SJCRH30 (cell line): ENCODE measurements at regions not wholly inside any gene's neighbourhood (a gene's known extent, or its start where the extent isn't known, plus 50 kb on each side); places are given as distances from the start of the nearest gene placed in this dataset.

Experiments
- DNase-seq, 2 experiments: peaks; one replicate each; pipeline ENCODE4 v3.0.0-alpha.2; 2015 to 2020
- H3K27ac ChIP-seq: fragments of 250-450 bp; sonication (Bioruptor Pico); 2 replicates; pipeline ENCODE4 v1.5.1; 2020; ENCODE audit warnings: mild to moderate bottlenecking, moderate library complexity
- H3K27me3 ChIP-seq: fragments of 250-450 bp; sonication (Bioruptor Pico); 2 replicates; pipeline ENCODE4 v1.5.1; 2020; ENCODE audit warnings: mild to moderate bottlenecking, moderate library complexity
- H3K36me3 ChIP-seq: fragments of 250-450 bp; sonication (Bioruptor Pico); 2 replicates; pipeline ENCODE4 v1.5.1; 2020; ENCODE audit warnings: mild to moderate bottlenecking, moderate library complexity
- H3K4me1 ChIP-seq: fragments of 250-450 bp; sonication (Bioruptor Pico); 2 replicates; pipeline ENCODE4 v1.5.1; 2020; ENCODE audit warnings: mild to moderate bottlenecking, moderate library complexity
- H3K4me3 ChIP-seq: fragments of 250-450 bp; sonication (Bioruptor Pico); 2 replicates; pipeline ENCODE4 v1.5.1; 2020; ENCODE audit warnings: mild to moderate bottlenecking, moderate library complexity
- H3K9me3 ChIP-seq: fragments of 250-450 bp; sonication (Bioruptor Pico); replicated peaks from 2 replicates; pipeline ENCODE4 v1.5.1; 2020; ENCODE audit warnings: mild to moderate bottlenecking, moderate library complexity

DNA sequence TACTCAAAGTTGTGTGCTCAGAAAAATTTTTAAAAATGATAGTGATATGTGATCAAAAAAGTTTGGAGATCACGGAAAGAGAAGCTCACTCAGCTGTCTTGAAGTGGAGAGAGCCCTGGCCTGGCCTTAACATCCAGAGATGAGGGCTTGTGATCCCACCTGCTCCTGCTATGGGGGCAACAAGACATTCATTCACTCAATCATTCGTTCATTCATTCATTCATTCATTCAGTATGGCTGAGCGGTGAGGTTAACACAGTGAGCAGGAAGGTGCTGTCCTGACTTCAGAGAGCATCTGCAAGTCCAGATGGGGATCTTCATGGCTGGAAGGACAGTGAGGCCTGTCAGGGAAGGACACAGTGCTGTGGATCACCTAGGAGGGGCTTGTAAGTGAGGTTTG is 112.3 kb downstream of the SLC25A47 start:
- H3K4me3 ChIP-seq: no peak overlapping the region
- H3K9me3 ChIP-seq: no peaks in the 10 kb centered on the region
- peaks cover 3% of the 10 kb centered on the region; the same call in 1 of the 2 replicates for H3K4me1 ChIP-seq
- no peak overlapping the region for H3K27ac ChIP-seq
- H3K36me3 ChIP-seq: no peaks in the 10 kb centered on the region
- H3K27me3 ChIP-seq: no peaks in the 10 kb centered on the region
- DNase-seq: no peak

DNA sequence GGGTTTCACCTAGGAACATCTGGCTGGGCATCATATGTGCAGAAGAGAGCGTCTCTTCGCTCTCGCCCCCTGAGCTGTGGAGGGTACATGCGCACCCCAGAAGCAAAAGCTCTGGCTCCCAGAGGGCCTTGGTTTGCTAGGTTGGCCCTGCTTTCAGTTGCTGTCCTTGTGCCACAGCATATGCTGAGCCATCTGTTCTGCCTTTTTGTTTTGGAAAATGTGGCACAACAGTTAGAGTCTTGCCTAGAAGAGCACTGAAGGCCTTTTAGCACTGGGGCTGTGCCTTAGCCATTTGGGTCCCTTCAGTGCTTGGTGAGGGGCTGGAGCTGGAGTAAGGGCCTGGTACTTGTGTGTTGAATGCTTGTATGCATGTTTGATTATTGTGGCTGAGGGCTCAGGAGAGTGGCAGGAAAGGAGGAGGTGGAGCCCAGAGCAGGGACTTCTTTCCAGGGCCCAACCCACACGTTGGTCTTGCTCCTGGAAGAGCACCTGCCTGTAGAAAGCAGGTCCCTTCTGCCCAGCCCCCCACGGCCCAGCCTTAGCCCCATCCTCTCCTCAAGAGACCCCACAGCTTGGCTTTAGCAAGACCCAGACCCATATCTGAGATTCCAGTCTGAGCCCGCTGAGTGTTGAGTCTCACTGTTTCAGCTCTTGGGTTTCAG is 113.7 kb downstream of the SLC25A47 start:
- Histone ChIP-seq H3K36me3 (no peaks in the 10 kb centered on the region), H3K4me1 (peaks cover 12% of the 10 kb centered on the region), H3K9me3 (no peaks in the 10 kb centered on the region), H3K4me3 (no peak overlapping the region), H3K27ac (no peak overlapping the region), H3K27me3 (no peaks in the 10 kb centered on the region)
- no peak for DNase-seq

DNA sequence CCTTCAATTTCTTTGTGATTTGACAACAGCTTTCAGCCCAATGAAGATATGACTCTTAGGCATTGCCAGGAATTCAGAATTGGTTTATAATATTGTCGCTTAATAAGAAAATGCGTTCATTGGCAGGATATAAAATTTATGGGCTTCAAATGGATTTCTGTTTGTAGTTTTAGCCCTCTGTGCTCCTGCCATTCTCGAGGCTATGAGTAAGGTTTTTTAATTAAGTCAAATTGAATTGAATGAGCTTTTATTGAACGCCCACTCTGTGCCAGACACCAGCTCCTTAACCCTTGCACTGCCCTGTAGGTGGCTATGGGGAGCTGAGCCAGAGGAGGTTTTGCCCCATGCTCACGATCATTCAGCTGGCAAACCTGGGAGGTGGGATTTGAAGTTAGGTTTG is 115.1 kb downstream of the SLC25A47 start:
- no peaks in the 10 kb centered on the region for H3K36me3 ChIP-seq
- peaks cover 12% of the 10 kb centered on the region for H3K4me1 ChIP-seq
- no peaks in the 10 kb centered on the region for H3K27me3 ChIP-seq
- no peak for DNase-seq
- H3K4me3 ChIP-seq: no peak overlapping the region
- H3K27ac ChIP-seq: no peak overlapping the region
- no peaks in the 10 kb centered on the region for H3K9me3 ChIP-seq

DNA sequence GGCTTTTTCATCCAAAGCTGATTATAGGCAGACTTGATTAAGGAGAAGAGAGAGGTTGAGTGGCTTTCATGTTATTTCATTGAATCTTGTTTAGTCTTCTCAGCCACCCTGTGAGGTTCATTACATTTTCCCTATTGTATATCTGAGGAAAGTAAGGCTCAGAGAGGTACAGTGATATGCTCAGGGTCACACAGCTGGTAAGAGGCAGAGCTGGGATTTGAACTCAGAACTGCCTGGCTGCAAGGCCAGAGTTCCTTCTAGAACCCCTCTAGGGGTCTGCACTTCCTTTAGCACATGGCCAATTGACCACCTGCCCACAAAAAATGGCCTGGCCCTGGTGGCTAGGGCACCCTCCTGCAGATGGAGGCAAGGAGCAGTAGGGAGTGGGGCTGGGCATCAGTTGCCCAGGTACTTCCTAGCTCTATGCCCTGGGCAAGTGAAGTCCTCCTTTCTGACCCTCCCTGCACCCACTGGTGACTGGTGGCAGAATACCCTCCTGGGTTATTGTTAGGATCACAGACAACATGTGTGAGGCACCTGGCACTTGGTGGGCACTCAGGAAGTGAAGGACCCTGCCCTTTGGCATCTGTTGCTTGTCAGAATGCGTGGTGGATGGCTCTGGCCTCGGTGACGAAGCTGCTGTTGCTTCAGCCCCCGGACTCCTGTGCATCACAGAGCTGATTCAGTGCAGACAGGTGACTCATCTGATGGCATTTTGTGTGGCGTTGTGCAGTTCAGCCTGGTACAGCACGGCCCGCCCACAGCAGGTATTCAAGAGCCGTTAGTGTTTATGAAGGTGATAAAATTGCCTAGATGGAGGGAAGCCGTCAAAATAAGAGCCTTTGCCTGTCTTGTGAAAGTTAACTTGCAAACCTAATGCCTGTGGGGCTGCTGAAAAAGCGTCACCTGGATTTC is 115.8 kb downstream of the SLC25A47 start:
- H3K9me3 ChIP-seq: no peaks in the 10 kb centered on the region
- H3K27ac ChIP-seq: no peak overlapping the region
- H3K36me3 ChIP-seq: no peaks in the 10 kb centered on the region
- peaks cover 12% of the 10 kb centered on the region for H3K4me1 ChIP-seq
- no peaks in the 10 kb centered on the region for H3K27me3 ChIP-seq
- DNase-seq: no peak
- no peak overlapping the region for H3K4me3 ChIP-seq

DNA sequence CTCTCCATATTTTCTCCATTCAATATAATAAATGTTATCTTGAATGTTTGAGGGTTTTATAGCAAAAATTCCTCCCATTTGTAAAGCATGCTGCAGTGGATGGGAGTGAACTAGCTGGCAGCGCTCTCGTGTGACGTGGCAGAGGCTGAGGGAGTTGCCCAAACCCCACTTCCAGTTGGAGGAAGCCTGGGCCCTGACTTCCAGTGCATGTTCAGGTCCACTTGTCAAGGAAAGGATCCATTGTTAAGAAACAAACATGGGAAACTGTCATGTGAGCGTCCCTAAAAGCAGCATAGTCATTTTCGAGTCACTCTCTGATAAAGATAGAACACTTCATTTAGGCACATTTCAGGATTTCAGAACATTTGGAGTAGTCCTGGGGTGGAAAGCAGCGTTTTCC is 116.6 kb downstream of the SLC25A47 start:
- H3K36me3 ChIP-seq: no peaks in the 10 kb centered on the region
- no peak for DNase-seq
- no peak overlapping the region for H3K27ac ChIP-seq
- no peak overlapping the region for H3K4me3 ChIP-seq
- H3K9me3 ChIP-seq: no peaks in the 10 kb centered on the region
- no peaks in the 10 kb centered on the region for H3K27me3 ChIP-seq
- H3K4me1 ChIP-seq: peaks cover 12% of the 10 kb centered on the region

DNA sequence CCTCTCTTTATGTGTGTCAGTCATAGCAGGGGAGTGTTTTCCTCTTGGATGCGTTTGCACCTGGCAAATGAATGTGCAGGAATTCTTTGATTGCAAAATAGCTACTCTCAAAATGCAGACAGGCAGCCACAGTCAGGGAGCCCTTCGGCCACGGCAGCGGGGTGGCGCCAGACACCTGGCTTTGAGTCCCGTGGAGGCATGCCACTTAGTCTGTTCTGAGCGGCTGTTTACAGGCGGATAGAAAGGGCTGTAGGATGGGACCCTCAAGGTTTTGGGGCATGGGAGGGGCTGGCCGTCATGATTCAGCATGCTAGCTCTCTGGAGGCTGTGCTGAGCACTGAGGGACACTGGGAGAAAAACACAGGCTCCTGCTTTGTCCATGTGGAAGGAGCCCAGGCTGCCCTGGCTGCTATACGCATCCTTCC is 117.1 kb downstream of the SLC25A47 start:
- Histone ChIP-seq H3K36me3 (no peaks in the 10 kb centered on the region), H3K27ac (no peak overlapping the region), H3K4me3 (no peak overlapping the region), H3K9me3 (no peaks in the 10 kb centered on the region), H3K4me1 (peaks cover 12% of the 10 kb centered on the region), H3K27me3 (no peaks in the 10 kb centered on the region)
- peak; percentile 65 to 73 for DNase-seq

DNA sequence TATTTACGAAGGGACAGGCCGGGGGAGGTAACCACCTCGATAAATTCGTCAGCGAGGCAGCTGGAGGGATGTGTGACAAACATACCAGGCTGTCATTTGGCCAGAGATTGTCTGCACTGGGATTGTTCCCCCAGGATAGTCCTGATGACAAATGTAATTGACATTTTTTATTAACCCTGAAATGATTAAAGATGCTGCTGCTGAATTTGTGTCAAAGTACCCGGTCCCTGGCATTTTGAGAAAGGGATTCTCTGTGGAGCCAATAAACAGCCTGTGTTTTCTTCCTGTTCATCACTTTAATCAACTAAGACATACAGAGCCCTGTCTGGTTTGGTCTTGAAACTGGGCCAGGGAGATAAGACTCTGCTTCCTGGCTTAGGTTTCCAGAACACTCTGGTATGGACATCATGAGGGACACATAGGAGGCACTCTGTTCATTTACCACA is 117.6 kb downstream of the SLC25A47 start:
- H3K9me3 ChIP-seq: no peaks in the 10 kb centered on the region
- H3K36me3 ChIP-seq: no peaks in the 10 kb centered on the region
- peaks cover 12% of the 10 kb centered on the region for H3K4me1 ChIP-seq
- DNase-seq: no peak
- no peak overlapping the region for H3K4me3 ChIP-seq
- no peak overlapping the region for H3K27ac ChIP-seq
- H3K27me3 ChIP-seq: no peaks in the 10 kb centered on the region

DNA sequence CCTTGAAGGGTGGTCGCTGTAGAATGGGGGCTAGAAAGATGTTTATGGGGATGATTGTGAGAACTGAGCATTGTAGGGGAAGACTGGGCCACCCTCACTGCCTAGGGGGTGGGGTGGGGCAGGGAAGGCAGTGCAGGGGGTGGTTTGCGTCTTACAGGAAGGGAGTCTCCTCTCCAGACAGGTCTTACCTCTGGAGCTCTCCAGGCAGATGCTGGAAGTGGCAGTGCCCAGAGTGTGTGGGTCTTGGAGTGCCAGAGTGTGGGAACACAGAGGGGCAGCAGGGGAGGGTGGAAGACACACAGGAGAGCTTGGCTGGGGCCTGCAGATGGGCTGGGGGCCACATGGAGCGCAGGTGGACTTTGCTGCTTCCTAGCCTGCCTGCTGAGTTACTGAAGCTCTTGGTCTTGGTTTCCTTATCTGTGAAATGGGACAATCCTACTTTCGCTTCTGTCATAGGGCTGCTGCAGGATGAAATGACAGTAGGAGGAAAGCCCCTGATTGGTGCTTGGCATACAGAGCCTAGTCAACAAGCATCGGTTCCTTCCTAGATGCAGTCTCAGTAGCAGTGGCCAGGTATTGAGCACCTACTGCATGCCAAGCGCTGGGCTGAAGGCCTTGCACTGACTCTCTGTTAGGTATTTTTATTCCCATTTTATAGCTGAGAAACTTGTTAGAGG is 118.3 kb downstream of the SLC25A47 start:
- H3K4me3 ChIP-seq: no peak overlapping the region
- peaks cover 12% of the 10 kb centered on the region for H3K4me1 ChIP-seq
- H3K27me3 ChIP-seq: no peaks in the 10 kb centered on the region
- DNase-seq: no peak
- H3K9me3 ChIP-seq: no peaks in the 10 kb centered on the region
- no peaks in the 10 kb centered on the region for H3K36me3 ChIP-seq
- no peak overlapping the region for H3K27ac ChIP-seq

DNA sequence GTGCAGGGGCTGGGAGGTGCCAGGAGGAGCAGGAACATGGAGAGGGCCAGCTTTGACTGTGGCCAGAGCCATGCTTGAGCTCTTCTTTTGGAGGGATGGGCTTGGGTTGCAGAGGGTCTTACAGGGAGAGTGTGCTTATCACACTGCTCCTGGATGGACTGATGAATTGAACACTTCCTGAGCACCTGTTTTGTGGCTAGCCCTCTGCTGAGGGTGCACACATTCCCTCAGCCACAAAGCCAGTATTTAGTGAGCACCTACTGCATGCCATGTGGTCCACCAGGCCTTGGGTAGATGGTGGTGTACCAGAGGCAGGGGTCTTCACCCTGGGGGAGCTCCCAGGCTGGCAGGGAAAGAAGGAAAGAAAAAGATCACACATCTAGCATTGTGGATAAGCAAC is 118.9 kb downstream of the SLC25A47 start:
- no peaks in the 10 kb centered on the region for H3K27me3 ChIP-seq
- H3K36me3 ChIP-seq: no peaks in the 10 kb centered on the region
- DNase-seq: peak in 1 of 2 experiments; percentile 14
- no peak overlapping the region for H3K27ac ChIP-seq
- peaks cover 12% of the 10 kb centered on the region for H3K4me1 ChIP-seq
- no peaks in the 10 kb centered on the region for H3K9me3 ChIP-seq
- H3K4me3 ChIP-seq: no peak overlapping the region

DNA sequence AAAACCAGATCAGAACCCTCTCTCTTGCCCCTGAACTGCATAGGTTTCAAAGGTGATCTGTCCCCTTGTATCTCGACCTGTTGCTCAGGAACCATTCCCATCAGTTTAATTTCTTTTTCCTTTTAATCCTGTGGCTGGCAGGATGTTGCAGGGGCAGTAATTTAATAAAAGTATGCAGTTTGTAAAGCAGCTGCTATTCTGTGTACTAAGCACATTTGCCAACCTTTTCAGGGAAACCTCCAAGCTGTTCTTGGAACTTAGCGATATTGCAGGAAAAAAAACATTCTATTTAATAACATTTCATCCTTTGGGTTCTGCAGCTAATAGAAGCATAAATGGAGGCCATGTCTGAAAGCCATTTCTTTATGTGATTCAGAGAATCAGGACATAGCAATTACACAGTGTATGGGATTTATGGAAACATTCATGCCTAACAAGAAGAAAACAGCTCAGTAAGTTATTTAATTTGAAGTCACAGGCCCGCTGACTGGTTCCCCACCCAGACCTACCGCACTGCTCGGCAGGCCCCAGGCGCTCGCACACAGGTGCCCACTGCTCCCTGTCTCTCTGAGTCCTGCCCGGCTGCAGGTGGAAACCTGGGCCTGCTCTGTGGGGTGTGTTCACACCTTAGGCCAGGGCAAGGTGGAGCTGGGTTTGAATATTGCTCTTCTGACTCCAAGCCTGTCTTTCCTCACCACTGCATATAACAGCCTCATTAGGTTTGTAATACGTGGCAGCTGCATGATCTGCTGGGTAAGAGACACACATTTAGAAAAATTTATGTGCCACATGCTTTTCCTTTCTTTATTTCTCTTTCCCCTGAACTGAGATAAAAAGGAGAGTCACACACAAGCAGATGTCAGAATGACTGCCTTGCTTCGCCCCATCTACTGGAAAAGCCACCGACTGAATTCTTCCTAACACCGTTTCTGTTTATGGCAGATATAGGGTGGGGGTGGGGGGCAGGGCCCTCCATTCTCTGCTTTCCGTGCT is 119.7 kb downstream of the SLC25A47 start:
- no peak for DNase-seq
- no peaks in the 10 kb centered on the region for H3K27me3 ChIP-seq
- peaks cover 12% of the 10 kb centered on the region for H3K4me1 ChIP-seq

DNA sequence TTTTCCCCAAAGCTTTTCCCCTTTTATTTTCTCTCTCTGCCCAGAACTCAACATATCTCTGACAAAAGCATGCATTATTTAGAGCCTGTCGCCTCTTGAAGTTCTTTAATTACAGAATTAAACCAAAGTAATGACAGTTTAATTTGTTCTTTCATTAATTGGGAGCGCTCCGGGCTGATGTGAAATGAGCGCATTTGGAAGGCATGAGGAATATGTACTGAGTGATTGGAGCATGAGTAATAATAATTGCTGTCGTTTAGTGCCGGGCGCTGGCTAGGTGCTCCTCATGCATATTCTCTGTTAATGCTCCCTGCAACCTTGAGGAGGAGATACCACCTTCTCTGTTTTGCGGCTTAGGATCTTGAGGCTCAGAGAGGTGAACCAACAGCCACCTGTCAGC is 120.5 kb downstream of the SLC25A47 start:
- Histone ChIP-seq H3K27me3 (no peaks in the 10 kb centered on the region), H3K36me3 (no peaks in the 10 kb centered on the region), H3K4me3 (no peak overlapping the region), H3K9me3 (no peaks in the 10 kb centered on the region), H3K4me1 (peaks cover 12% of the 10 kb centered on the region), H3K27ac (no peak overlapping the region)
- DNase-seq: no peak

More for the DNA sequence above, 119.7 kb downstream of the SLC25A47 start:
- H3K4me3 ChIP-seq: no peak overlapping the region
- no peak overlapping the region for H3K27ac ChIP-seq
- no peaks in the 10 kb centered on the region for H3K36me3 ChIP-seq
- no peaks in the 10 kb centered on the region for H3K9me3 ChIP-seq

DNA sequence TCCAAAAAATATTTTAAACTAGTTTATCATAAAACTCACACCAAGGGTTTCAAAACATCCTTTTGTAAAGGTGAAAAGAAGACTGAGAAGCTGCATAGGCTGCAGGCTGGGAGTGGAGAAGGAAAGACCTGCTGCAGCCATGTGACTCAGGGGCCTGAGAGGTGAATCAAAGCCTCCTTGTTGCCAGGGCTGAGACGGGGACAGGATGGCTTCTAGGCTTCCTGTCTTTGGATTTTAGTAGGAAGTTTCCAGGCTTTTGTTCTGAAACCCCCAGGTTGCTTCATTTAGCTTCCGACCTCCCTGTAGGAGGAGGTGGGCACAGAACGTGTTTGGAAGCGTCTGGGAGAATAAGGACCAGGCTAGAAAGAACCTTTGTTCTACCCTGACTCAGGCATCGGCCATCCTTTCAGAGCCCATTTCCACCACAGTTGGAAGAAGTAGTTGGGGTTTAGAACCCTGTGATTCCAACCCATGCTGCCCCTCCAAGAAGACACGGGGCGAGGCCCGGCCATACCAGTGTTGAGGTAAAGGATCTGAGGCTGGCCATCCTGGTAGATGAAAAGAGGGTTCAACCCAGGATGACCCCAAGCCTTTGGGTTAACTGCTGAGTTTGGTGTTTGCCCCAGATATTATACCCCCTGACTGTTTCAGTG is 122.4 kb downstream of the SLC25A47 start:
- Histone ChIP-seq H3K36me3 (no peaks in the 10 kb centered on the region), H3K4me3 (no peak overlapping the region), H3K27ac (no peak overlapping the region), H3K9me3 (no peaks in the 10 kb centered on the region), H3K27me3 (no peaks in the 10 kb centered on the region), H3K4me1 (peaks cover 9% of the 10 kb centered on the region)
- DNase-seq: no peak

DNA sequence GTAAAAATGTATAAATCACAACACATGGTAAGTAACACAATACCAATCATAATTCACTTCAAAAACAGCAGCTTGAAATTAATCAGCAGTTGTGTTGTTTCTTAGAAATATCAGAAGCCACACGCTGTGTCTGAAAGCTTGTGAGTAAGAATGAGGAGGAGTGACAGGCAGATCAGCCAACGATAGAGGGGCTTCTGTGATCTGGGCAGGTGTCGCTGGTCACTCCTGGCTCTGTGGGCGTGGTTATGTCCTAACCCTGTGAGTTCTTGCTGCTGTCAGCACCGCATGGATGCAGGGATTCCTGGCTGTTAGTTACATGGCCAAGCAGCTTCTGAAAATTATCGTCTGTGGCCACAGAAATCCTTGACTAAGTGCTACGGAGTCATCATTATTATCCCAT is 123.4 kb downstream of the SLC25A47 start:
- 0 out of 2 replicates have a peak, but pooled peaks cover 3% of the 10 kb centered on the region for H3K4me1 ChIP-seq
- no peaks in the 10 kb centered on the region for H3K36me3 ChIP-seq
- DNase-seq: peak in 1 of 2 experiments; percentile 30
- no peak overlapping the region for H3K4me3 ChIP-seq
- no peaks in the 10 kb centered on the region for H3K27me3 ChIP-seq
- no peaks in the 10 kb centered on the region for H3K9me3 ChIP-seq
- no peak overlapping the region for H3K27ac ChIP-seq

DNA sequence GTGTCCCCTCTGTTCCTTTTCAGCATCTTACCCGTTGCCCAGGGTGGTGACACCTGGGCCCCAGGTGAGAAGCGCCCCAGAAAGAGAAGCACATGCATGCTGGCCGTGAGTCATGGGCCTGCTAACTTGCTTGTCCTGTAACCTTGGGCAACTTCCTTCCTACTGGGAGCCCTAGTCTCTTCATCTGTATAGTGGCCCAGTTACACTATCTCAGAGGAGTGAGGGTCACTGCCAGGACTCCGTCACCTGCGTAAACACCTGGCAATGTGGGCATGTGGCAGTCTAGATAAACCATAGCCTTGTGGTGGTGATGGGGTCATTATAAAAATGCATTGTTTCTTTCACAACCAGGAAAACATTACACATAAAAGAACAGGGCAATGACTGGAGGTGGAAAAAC is 125.2 kb downstream of the SLC25A47 start:
- Histone ChIP-seq H3K27ac (no peak overlapping the region), H3K27me3 (no peaks in the 10 kb centered on the region), H3K36me3 (no peaks in the 10 kb centered on the region), H3K4me3 (no peak overlapping the region), H3K4me1 (no peaks in the 10 kb centered on the region), H3K9me3 (no peaks in the 10 kb centered on the region)
- no peak for DNase-seq
